CD4-positive, alpha-beta T cell (primary cell): ENCODE measurements at regions not wholly inside any gene's neighbourhood (a gene's known extent, or its start where the extent isn't known, plus 50 kb on each side); places are given as distances from the start of the nearest gene placed in this dataset.

Experiments
- ATAC-seq: fragments of 200-7000 bp; cut with Tn5 transposase; one replicate; pipeline ENCODE4 v1.10.0; 2022; ENCODE audit warnings: mild to moderate bottlenecking; ENCODE audit not compliant: poor library complexity
- CTCF ChIA-PET: fragments of 350-600 bp; sonication (Branson Sonifier 250); formaldehyde crosslinking; loops from one replicate; lab custom pipeline; 2021; ENCODE audit warnings: antibody characterized with exemption, inconsistent platforms; lab: Charles Lee
- POLR2A ChIA-PET: fragments of 350-600 bp; sonication (Branson Sonifier 250); formaldehyde crosslinking; loops from one replicate; lab custom pipeline; 2021; ENCODE audit warnings: antibody characterized with exemption, inconsistent platforms; lab: Charles Lee
- DNase-seq, 14 experiments: peaks; one replicate each; pipeline ENCODE4 v3.0.0-alpha.2; 2013 to 2020; ENCODE audit warnings: mixed read lengths in 2 of 14
- H3K27ac ChIP-seq, 2 donors: one replicate each; pipeline versions ENCODE4 v1.5.1 to v1.7.0; 2013; ENCODE audit warnings: low read length in 2 of 2, low read depth in 1 of 2, mild to moderate bottlenecking in 1 of 2
- H3K27me3 ChIP-seq, 2 experiments: 1 replicate in 1 of 2; 2 replicates in 1 of 2; pipeline versions ENCODE4 v1.6.1 to v1.7.0; 2013; ENCODE audit warnings: low read length in 2 of 2, control low read depth in 1 of 2, mild to moderate bottlenecking in 1 of 2, moderate library complexity in 1 of 2; ENCODE audit not compliant: insufficient read depth in 2 of 2, control insufficient read depth in 1 of 2
- H3K36me3 ChIP-seq: one replicate; pipeline ENCODE4 v1.6.1; 2013; ENCODE audit warnings: low read length, control low read depth; ENCODE audit not compliant: insufficient read depth
- H3K4me1 ChIP-seq: one replicate; pipeline ENCODE4 v1.6.1; 2013; ENCODE audit warnings: low read length, control low read depth; ENCODE audit not compliant: insufficient read depth
- H3K4me3 ChIP-seq: one replicate; pipeline ENCODE4 v1.5.1; 2013; ENCODE audit warnings: mild to moderate bottlenecking, low read length, moderate library complexity
- H3K9me3 ChIP-seq, 2 experiments: 1 replicate in 1 of 2; 2 replicates in 1 of 2; pipeline versions ENCODE4 v1.6.1 to v1.7.0; 2013; ENCODE audit warnings: low read length in 2 of 2, mild to moderate bottlenecking in 2 of 2, control low read depth in 1 of 2, moderate library complexity in 1 of 2; ENCODE audit not compliant: control insufficient read depth in 1 of 2, insufficient read depth in 1 of 2
- H3K27ac Mint-ChIP-seq: one replicate; pipeline ENCODE4 v1.8.0; 2020; ENCODE audit warnings: mixed read lengths
- H3K27me3 Mint-ChIP-seq: one replicate; pipeline ENCODE4 v1.8.0; 2021; ENCODE audit warnings: mixed read lengths
- H3K36me3 Mint-ChIP-seq: one replicate; pipeline ENCODE4 v1.8.0; 2021; ENCODE audit warnings: low read depth, mixed read lengths
- H3K4me1 Mint-ChIP-seq: one replicate; pipeline ENCODE4 v1.8.0; 2021; ENCODE audit warnings: low read depth, mixed read lengths
- H3K4me3 Mint-ChIP-seq: one replicate; pipeline ENCODE4 v1.8.0; 2020; ENCODE audit warnings: mild to moderate bottlenecking, mixed read lengths
- H3K9me3 Mint-ChIP-seq: one replicate; pipeline ENCODE4 v1.8.0; 2020; ENCODE audit warnings: mixed read lengths
- intact Hi-C, 2 experiments: fragments of 100-400 bp; cut with DNase I in 1 of 2; cut with micrococcal nuclease in 1 of 2; formaldehyde crosslinking; loops; one replicate each; pipeline versions ENCODE4 v1.15.1 to v1.9.0; 2023 to 2025; cut with DNase I, micrococcal nuclease
- TF ChIP-seq, protein P1 (sequence below): fragments of 200-600 bp; IDR thresholded peaks from one replicate; pipeline ENCODE4 v1.8.0; 2022; ENCODE audit warnings: antibody characterized with exemption, mild to moderate bottlenecking

DNA sequence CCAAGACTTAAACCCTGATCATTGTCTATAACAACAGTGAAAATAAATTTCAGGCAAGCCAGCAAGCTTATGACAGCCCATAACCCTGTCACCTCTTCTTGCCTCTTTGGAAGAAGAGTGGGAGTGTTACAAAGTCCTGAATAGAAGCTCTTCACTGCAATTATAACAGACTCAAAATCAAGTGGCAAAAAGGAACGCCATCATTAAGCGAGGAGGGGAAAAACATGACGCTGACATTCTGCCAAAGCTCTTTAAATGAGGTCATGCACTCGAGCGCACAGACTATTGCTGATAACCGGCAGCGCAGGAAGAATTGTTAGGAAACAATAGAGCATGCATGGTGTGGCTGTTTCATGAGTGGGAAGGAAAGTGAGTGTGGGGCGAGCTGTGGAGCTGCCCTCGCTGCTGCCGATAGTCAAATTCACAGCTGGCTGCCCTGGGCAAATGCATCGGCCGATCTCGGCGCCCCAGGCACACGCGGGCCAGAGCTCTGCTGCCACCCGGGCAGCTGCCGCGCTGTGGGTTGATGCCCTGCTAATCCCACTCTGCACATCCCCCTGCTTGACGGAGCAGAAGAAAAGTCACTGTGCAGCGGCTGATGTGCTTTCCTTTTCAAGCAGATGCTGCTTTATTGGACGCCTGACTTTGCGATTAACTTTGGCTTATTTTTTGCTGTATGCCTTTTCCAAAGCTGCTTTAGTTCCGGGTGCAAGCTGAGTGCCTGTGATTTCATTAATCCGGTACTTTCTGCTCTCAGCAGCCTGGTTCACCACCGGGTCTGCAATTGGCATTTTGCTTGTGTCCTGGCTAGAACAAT is 102.4 kb upstream of the ST6GALNAC5 start:
- CTCF ChIA-PET: no interaction called here
- POLR2A ChIA-PET: no interaction called here
- DNase-seq (no peak), ATAC-seq (no peak)
- Mint-ChIP-seq H3K9me3 (no peaks in the 10 kb centered on the region), H3K4me1 (no peaks in the 10 kb centered on the region), H3K27me3 (peaks cover 28% of the 10 kb centered on the region), H3K27ac (no peak overlapping the region), H3K36me3 (no peaks in the 10 kb centered on the region), H3K4me3 (no peak overlapping the region)
- Histone ChIP-seq H3K36me3 (no peaks in the 10 kb centered on the region), H3K27me3 (no peaks in the 10 kb centered on the region), H3K4me3 (no peak overlapping the region), H3K9me3 (no peaks in the 10 kb centered on the region), H3K4me1 (no peaks in the 10 kb centered on the region), H3K27ac (no peak overlapping the region)
- TF ChIP-seq, protein P1, sequence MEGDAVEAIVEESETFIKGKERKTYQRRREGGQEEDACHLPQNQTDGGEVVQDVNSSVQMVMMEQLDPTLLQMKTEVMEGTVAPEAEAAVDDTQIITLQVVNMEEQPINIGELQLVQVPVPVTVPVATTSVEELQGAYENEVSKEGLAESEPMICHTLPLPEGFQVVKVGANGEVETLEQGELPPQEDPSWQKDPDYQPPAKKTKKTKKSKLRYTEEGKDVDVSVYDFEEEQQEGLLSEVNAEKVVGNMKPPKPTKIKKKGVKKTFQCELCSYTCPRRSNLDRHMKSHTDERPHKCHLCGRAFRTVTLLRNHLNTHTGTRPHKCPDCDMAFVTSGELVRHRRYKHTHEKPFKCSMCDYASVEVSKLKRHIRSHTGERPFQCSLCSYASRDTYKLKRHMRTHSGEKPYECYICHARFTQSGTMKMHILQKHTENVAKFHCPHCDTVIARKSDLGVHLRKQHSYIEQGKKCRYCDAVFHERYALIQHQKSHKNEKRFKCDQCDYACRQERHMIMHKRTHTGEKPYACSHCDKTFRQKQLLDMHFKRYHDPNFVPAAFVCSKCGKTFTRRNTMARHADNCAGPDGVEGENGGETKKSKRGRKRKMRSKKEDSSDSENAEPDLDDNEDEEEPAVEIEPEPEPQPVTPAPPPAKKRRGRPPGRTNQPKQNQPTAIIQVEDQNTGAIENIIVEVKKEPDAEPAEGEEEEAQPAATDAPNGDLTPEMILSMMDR: no peak
- intact Hi-C loops: no loop called here

DNA sequence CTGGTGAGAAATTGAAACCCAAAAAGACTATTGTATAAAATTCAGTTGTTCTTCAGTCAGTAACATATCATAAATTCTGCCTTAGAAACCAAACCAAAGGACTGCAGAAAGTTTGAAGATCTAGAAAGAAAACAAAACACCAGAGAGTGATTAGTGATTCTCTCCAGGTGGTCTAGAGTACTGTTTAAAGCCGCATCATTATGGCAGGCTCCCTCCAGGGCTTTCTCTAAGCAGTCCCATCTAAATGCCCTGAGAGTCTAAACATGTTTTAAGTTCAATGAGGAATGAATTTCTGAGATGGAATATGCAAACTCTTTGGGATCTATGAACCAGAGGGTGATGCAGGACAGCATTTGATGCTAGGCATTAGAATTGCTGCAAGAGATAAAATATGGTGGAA is 100.9 kb upstream of the ST6GALNAC5 start:
- no peaks in the 10 kb centered on the region for H3K4me1 ChIP-seq
- H3K36me3 ChIP-seq: no peaks in the 10 kb centered on the region
- CTCF ChIA-PET: no interaction called here
- no peak overlapping the region for H3K4me3 Mint-ChIP-seq
- H3K27ac Mint-ChIP-seq: no peak overlapping the region
- peaks cover 28% of the 10 kb centered on the region for H3K27me3 Mint-ChIP-seq
- no peak overlapping the region for H3K27ac ChIP-seq
- no peaks in the 10 kb centered on the region for H3K27me3 ChIP-seq
- TF ChIP-seq, protein P1: no peak
- DNase-seq (no peak), ATAC-seq (no peak)
- intact Hi-C loops: no loop called here
- POLR2A ChIA-PET: no interaction called here
- no peaks in the 10 kb centered on the region for H3K36me3 Mint-ChIP-seq
- H3K9me3 ChIP-seq: no peaks in the 10 kb centered on the region
- no peaks in the 10 kb centered on the region for H3K4me1 Mint-ChIP-seq
- no peak overlapping the region for H3K4me3 ChIP-seq
- no peaks in the 10 kb centered on the region for H3K9me3 Mint-ChIP-seq

DNA sequence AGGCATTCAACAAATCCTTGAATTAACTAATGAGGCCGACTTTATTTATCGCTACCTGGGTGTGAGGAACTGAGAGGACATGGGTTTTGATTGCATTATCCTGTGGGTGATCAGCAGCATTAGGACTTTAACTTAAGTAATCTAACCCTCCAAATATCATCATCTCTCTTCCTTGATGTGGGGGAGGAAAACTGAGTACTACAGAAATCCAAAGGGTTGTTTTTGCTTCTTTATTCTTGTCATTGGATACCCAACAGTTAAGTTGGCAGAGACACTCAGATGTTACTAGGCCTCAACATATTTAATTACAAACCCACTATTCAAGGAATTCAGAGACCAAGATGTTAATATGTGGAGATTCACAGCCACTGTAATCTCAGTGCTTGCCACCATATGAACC is 97.4 kb upstream of the ST6GALNAC5 start:
- no peaks in the 10 kb centered on the region for H3K9me3 Mint-ChIP-seq
- H3K27ac Mint-ChIP-seq: no peak overlapping the region
- TF ChIP-seq, protein P1: no peak
- H3K27ac ChIP-seq: no peak overlapping the region
- H3K27me3 ChIP-seq: no peaks in the 10 kb centered on the region
- H3K36me3 ChIP-seq: no peaks in the 10 kb centered on the region
- no peaks in the 10 kb centered on the region for H3K4me1 Mint-ChIP-seq
- H3K9me3 ChIP-seq: no peaks in the 10 kb centered on the region
- POLR2A ChIA-PET: no interaction called here
- intact Hi-C loops: no loop called here
- H3K4me3 ChIP-seq: no peak overlapping the region
- ATAC-seq (no peak), DNase-seq (no peak)
- peaks cover 30% of the 10 kb centered on the region for H3K27me3 Mint-ChIP-seq
- no peak overlapping the region for H3K4me3 Mint-ChIP-seq
- no peaks in the 10 kb centered on the region for H3K4me1 ChIP-seq
- H3K36me3 Mint-ChIP-seq: no peaks in the 10 kb centered on the region
- CTCF ChIA-PET: no interaction called here
